ENCODE measurements at regions not wholly inside any gene's neighbourhood (a gene's known extent, or its start where the extent isn't known, plus 50 kb on each side); places are given as distances from the start of the nearest gene placed in this dataset.

DNA sequence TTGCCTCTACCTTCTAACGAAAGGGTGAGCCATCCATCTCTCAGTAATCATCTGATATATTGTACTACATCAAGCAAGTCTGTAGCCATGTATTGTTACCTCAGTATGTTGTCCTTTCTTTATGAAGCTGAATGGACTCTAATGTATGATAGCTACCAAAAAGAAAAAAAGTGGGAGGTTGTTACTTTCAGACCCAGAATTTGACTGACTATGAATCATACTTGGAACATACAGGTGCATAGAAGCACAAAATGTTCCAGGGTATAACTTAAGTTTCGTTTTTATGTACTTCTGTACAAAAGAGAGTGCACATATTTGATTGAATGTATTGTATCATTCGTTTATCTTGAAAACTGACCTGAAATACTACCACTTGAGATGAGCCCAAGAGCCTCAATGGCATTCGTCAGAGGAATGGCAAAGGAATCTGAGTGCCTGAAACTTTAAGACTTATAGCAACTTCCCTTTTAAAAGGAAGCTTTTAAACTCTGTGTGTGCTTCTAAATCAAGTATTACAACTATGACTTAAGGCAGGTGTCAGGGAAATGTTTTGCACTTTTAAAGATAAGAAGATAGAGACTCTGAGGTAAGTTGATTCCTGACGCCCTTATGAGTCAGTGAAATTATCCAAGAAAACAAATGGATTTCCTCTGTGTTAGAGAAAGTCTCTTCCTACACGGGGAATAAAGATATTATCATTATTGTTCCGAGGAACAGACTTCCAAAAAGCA, 951.5 kb downstream of the GALC start:
- no peak for DNase-seq

DNA sequence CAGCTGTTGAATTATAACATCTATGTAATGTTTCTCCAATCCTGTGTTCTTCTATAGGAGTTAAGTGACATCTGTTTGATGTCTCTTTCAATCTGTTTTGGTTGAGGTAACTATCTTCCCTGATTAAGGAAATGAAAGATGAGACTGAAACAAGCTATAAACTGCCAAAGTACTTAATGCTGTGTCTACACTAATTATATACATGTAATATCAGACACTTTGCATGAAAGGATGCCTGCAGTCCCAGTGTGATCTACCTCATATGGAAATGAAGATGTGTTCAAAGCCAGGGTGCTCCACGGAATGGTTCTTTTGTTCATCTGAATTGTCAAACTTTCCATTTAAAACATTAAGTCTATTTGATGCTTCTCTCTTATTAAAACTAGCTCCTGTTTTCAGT, 958.3 kb downstream of the GALC start:
- no peak for DNase-seq

DNA sequence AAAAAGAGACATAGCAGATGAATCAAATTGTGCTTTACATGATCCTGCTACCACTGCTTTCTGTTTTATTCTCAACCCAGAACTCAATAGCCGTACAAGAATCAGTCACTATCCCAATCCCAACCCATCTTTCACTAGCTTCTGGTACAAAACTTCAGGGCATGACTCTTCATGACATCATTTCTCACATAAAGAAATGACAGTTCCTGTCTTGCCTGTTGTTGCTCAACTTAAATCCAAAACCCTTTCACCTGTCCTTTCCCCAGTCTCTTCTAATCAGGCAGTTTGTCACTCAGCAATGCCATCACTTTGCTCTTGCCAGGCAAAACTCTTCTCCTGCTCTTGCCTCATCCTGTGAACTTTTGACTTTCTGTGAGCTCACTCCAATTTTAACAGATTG, 962.8 kb downstream of the GALC start:
- no peak for DNase-seq

DNA sequence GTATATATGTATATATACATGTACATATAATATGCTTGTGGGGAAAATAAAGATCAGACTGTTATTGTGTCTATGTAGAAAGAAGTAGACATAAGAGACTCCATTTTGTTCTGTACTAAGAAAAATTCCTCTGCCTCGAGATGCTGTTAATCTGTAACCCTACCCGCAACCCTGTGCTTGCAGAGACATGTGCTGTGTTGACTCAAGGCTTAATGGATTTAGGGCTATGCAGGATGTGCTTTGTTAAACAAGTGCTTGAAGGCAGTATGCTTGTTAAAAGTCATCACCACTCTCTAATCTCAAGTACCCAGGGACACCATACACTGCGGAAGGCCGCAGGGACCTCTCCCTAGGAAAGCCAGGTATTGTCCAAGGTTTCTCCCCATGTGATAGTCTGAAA, 972.9 kb downstream of the GALC start:
- DNase-seq: peak; percentile 62

DNA sequence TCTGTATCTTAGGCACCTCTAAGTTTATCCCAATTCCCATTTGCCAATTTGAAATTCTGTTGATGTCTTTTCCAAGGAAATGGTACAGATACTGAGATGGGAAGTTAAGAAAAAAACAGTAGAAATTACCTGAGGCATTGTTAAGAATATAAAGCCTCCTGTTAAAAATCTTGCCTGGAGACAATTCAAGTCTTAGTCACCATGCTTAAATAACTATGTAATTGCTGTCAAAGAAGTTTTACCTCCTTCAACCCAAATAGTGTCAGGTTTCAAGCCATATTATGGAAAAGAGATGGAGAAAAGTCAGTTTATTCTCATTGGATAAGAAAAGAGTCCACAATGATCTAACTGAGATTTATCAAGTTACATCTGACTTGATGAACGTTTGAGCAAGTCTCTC, 974.7 kb downstream of the GALC start:
- DNase-seq: no peak

DNA sequence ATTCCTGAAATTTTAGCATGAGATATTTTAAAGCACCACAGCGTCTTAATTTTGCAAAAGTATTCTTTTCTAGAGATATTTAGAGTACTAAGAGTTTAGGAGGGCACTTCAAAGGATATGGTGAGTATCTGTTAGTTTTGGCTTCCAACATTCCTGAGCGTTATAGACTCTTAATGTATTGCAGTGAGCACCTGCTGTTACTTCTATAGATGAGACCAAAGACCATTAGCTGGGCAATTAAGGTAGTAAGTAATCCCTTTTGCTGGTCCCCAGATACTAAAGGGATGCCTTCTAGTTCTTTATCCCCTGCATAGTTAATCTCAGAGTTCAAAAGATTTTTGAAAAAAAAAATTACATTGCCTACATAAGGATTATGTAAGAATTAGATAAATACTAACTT, 975.6 kb downstream of the GALC start:
- no peak for DNase-seq

DNA sequence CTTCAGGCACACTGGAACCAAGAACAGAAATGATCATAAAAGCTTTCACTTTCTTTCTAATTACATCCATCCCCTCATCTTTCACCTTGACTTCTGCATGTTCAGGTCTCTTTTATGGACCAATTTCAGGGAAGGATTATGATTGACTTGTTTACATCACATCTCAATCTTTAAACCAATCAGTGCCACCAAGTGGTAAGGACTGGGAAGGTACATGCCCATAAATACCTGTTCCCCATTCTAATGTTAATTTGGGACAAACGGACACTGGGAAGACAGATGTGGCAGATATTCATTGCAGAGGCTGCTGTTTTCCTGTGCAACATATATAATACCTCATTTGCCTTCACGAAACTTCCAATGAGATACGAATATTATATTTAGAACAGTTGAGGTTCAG, 978.1 kb downstream of the GALC start:
- no peak for DNase-seq

DNA sequence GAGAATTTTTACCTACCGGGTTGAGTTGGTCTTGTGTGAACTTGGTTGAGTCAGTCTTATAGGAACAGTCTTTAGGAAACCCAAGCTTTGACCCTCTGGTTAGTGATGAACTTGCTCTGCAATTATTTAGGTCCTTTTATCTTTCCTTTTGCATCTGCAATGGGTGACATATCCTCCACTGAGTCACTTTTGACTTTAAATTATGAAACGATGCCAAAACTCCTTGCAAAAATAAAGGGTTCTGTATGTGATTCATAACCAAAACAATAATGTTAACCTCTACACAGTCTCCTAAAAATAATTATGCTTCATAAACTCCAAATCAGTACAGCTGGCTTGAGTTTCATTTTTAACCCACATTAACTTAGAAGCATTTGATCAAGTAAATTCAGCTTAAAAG, 979.4 kb downstream of the GALC start:
- no peak for DNase-seq

DNA sequence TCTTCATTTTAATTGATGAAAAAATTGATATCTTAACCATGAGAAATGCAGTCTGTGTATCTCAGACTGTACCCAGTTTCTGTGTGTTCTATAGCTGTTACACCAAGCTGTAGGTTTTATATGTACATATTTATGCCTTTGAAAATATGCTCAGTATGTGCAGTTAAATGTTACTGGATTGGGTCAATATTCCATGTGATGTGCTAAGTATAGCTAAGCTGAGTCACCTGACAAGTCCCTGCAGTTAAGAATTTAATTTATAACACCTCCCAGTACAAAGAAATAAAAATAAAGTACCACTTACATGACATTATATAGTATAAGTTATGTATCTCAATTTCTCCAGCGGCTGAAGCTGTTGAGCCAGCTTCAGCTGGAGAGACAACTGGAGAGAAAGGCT, 984.0 kb downstream of the GALC start:
- DNase-seq: no peak

DNA sequence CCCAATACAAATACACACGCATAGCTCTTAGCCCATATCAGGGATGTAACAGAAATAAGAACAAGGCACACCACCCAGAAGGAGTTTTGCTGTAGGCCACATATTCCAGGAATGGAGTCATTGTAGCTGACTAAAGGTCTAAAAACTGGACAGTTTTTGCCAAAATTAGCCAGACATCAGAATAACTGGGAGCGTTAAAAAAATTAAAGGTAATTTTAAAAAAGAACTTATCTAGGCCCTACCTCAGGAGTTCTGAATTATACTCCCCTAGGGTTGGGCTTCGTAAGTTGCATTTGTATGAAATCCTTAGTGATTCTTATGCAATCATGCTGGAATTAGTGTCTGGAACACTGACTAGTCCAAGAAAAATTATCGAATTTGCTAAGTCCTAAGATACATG, 987.7 kb downstream of the GALC start:
- no peak for DNase-seq

DNA sequence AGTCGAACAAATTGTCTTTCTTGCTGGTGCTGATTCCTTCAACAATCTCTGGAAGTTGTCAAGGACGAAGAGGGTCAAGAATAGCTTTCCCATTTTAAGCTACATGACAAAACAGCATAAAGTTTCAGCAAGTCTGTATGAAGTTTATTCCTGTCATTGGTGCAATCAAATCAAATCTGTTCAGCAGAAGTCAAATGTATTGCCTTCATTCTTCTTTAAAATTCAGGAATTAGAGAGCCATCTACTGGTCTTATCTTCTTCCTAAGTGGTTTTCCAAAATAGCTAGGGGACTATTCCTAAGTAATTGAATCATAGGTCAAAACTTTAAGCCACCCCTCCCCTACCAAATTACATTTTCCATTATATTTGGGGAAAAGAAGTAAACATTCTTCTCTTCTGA, 990.2 kb downstream of the GALC start:
- no peak for DNase-seq

DNA sequence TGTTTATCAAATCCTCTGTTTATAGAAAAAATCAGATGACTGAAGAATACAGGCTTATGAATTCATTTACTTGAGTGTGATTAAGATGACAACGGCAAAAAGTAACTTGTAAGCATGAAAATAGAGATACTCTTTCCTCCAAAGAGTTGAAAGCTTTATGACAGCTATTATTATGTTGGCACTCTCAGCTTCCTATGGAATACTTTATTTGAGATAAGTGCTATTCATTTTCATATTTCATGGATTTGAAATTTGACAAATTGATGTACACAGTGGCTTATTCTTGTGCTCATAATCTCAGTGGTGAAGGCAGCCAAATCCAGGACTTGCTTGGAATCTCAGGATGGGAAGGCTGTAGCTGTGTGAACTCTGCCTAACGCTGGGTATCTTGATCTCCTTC, 991.6 kb downstream of the GALC start:
- DNase-seq: no peak

DNA sequence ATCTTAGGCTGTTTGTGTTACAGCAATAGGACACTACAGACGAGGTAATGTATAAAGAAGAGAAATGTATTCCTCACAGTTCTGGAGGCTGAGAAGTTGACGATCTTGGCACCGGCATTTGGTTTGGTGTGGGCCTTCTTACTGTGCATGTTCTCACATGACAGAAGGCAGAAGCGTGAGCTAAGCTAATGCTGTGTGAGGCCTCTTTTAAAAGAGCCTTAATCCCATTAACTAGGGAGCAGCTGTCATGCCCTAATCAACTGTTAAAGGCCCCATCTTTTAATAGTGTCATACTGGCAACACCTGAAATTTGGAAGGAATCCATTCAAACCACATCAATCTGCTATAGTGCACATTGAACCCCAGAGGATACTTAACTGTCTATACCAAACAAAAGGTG, 992.9 kb downstream of the GALC start:
- DNase-seq: no peak

DNA sequence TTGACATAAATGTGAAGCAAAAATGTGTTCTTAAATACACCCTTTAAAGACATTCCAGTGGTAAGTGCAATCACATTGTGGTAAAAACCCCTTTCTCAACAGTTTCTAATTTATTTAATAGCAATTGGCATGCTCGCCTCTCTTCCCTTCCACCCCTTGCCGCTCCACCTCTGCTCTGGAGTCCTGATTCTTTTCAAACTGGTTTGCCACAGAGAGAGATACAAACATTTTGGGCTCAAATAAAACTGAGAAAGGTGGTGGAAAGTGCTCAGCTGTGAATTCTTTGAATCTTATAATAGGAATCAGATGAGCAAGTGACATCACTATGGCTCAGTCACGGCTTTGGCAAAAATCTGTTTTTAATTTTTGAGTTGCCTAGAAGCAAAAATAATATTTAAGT, 993.9 kb downstream of the GALC start:
- no peak for DNase-seq

DNA sequence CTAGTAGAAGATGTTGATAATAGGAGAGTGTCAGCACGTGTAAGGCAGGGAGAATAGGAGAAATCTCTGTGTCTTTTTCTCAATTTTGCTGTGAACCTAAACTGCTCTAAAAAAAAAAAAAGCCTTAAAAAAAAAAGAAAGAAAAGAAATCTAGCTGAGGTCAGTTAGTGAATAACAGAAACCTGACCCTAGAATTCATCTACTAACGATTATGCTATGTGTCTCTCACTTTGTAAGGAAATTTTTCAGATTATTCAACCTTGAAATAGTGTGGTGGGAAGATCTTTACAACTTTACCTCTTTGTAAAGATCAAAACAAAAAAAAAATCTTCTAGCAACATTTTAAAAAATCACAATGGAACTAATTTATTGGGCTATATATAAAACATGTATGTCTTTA, 995.7 kb downstream of the GALC start:
- DNase-seq: no peak

DNA sequence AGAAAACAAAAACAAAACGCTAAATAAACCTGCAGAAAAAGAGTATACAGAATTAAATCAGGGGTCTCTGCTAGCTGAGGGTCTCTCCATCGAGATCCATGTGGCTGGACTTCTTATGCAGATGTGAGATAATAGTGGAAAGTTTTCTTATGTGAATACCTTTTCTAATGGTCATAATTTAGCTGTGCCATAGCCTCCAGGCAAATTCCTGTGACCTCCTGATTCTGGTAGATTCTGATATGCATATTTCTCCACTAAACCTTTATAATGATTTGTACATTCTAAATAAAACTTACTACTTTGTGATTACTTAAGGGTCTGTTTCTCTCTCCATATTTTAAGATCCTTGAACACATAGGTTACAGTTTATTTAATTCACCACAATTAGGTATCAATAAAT, 1002.6 kb downstream of the GALC start:
- DNase-seq: no peak

DNA sequence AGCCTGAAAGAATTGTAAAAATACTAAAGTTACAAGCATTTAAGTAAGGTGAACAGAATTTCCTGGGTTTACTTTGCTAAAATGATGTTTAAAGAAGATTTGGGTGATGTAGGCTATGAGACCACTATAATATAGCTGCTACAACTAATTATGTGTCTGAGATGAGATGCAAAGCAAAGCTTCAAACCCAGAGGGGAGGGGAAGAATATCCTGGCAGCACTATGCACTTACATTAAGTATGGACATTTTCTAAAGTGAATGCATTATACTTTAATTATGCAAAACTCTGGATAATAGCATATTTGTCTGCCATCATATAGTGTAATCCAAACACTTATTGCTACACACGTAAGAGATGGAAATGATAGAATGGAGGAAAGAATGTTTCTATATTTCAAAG, 1003.7 kb downstream of the GALC start:
- no peak for DNase-seq

DNA sequence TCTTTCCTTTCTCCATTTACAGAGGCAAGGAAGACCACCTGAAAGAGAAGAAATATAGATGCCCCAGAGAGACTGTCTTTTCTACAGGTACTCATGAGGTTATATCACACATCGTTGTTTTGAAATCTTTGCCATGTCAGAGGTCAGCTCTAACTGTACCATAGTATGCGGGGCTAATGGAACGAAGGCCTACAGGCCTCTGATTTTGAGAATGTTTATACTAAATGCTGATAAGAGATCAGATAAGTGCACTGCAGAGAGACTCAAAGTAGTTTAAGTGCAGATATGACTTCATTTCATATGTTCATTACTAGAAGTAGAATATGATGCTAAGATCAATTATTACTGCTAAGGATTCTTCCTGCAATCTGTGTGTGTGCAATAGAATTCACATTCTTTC, 1005.0 kb downstream of the GALC start:
- no peak for DNase-seq

DNA sequence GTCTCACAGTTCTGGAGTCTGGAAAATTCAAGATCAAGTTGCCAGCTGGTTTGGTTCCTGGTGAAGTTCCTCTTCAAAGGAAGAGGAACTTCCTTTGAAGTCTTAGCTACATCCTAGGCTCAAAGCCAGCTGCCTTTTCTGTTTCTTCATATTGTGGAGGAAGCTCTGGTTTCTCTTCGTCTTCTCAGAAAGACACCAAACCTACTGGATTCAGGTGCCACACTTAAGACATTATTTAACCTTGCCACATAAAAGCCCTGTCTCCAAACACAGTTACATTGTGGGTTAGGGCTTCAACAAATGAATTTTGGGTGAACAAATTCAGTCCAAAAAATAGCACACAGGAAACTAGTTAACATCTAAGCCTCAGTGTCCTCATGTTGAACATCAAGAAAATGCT, 1019.8 kb downstream of the GALC start:
- DNase-seq: no peak

DNA sequence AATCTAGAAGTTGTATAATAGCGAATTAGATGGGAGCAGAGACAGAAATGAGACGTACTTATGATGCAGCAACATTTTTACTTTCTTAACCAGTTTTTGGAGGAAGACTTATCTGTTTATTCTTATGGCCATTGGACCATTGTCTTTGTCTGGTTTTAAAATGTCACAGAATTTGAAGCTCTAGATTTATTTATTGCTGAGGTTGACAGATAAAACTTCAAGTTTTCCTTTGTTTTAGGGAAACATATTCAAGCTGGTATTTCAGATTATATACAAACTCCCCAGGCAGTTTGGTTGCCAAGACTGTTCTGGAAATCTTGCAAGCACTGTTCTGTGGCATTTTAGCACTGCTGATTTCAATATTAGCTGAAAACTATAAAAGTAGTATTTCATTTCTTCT, 1021.7 kb downstream of the GALC start:
- no peak for DNase-seq

DNA sequence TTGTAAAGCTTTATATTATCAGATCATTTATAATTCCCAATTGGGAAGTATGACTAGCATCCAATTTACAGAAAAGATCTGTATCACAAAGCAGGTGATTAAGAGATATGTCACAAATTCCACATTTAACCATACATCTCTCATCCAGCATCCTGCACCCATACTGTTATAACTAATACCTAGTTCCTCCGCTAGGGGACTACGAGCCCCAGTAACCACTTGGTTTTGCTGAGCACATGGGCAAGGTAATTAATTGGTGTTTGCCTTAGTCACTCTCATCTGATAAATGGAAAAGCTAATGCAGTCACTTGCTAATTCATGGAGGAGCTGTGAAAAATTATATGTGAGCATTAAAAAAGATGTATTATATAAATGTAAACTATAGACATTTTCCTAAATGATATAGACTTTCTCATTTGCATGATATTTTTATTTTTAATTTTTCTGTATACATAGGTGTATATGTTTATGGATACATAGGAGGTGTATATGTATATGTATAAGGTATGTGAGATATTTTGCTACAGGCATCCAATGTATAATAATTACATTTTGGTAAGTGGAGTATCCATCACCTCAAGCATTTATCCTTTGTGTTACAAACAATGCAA, 1031.8 kb downstream of the GALC start:
- DNase-seq: no peak

DNA sequence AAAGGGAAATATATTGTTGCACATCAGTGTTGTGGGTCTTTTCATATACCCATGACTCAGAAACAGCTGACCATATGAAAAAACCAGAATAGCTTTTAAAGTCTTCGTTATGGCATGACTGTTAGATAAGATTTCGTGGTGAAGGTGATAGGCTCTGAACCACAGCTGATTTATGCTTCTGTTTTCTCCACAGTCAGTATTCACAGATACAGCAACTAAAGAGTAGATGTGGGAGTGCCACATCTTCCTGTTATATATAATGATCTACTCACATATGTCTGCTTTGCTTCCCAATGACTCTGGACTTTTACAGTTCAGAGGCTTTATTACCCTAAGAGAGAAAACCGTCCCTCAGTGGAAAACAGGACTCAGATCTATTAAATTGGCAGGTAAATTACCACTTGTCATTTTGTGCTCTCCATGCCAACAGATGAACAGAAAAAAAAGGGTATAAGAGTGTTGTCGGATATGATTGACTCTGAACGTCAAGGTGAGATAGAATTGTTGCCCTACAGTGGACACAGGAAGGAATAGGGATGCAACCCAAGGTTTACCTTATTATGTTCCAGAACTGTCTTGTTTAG, 1037.1 kb downstream of the GALC start:
- no peak for DNase-seq

DNA sequence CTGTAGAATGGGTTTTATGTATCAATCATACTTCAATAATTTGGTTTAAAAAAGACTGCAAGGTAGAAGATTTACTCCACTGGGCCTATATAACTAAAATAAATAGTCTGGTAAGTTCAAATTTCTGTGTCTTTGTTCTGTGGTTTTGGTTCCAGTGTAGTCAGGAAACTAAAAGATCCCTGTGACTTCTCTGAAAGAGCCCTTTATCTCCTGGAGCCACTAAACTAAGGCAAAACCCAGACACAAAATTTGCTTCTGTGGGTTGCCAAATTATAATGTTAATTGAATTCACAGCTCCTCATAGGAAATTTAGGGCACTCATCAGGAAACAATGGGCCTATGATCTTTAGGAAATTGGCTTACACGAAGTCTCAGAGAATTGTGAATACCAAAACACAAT, 1038.4 kb downstream of the GALC start:
- no peak for DNase-seq

DNA sequence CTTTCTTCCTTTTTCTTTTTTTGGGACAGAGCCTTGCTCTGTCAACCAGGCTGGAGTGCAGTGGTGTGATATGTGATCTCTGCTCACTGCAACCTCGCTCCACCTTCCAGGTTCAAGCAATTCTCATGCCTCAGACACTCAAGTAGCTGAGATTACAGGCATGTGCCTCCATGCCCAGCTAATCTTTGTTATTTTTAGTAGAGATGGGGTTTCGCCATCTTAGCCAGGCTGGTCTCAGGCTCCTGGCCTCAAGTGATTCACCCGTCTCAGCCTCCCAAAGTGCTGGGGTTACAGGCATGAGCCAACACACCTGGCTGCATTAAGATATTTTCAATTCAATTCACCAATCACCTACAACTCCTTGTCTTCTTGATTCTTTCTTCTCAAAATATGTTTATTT, 1046.5 kb downstream of the GALC start:
- no peak for DNase-seq

DNA sequence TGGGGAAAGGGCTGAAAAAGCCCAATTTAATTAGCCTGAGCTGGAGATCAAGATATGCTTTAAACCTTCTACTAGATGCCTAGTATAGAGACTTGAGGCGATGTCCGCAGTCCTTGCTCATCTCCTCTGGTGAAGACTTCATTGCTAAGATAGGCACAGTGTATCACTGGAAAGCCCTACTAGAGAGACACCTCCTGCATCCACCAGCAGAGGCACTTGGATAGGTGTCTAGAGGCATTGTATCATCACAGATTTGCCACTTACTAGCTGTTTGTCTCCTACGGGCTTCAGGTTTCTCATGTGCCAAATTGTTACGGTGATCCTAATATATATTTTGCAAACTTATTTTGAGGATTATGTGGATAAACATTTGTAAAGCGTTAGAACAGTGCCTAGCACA, 1048.5 kb downstream of the GALC start:
- DNase-seq: no peak

All from NCI-H345 (cell line).